ENCODE measurements at regions not wholly inside any gene's neighbourhood (a gene's known extent, or its start where the extent isn't known, plus 50 kb on each side); places are given as distances from the start of the nearest gene placed in this dataset.
A peak's percentile ranks its signal among the peaks of the same experiment; 100 is the strongest.
"Not testable (repeated sequence)": the region's sequence is repeated elsewhere in the genome, so short reads cannot be mapped to it uniquely, and the experiment has no call there.

GRCh38 chr9:75197561-75197960 lies 109.2 kb downstream of the OSTF1 start:
- FAIRE-seq = no peak

- FAIRE-seq = no peak
Observed at GRCh38 chr9:75198436-75198835, 110.1 kb downstream of the OSTF1 start.

- peak; percentile 58 for FAIRE-seq
Observed at GRCh38 chr9:75200892-75201470, 112.7 kb downstream of the OSTF1 start.

- FAIRE-seq = no peak
Observed at GRCh38 chr9:75201480-75202209, 113.3 kb downstream of the OSTF1 start.

- not testable (repeated sequence) for FAIRE-seq
Observed at GRCh38 chr9:75207997-75208396, 119.7 kb downstream of the OSTF1 start.

GRCh38 chr9:75210215-75210614 lies 121.9 kb downstream of the OSTF1 start:
- no peak for FAIRE-seq

GRCh38 chr9:75213765-75214164 lies 125.5 kb downstream of the OSTF1 start:
- no peak for FAIRE-seq

- FAIRE-seq = no peak
Observed at GRCh38 chr9:75226403-75227139, 138.3 kb downstream of the OSTF1 start.

GRCh38 chr9:75228893-75229292 lies 140.6 kb downstream of the OSTF1 start:
- no peak for FAIRE-seq

- FAIRE-seq = no peak
Observed at GRCh38 chr9:75229605-75230332, 141.5 kb downstream of the OSTF1 start.

GRCh38 chr9:75230469-75230868 lies 142.2 kb downstream of the OSTF1 start:
- FAIRE-seq = no peak

- FAIRE-seq = no peak
Observed at GRCh38 chr9:75231167-75231566, 142.9 kb downstream of the OSTF1 start.

GRCh38 chr9:75233011-75233410 lies 144.7 kb downstream of the OSTF1 start:
- FAIRE-seq = no peak

- FAIRE-seq = no peak
Observed at GRCh38 chr9:75235632-75236031, 147.3 kb downstream of the OSTF1 start.

GRCh38 chr9:75238311-75238976 lies 150.1 kb downstream of the OSTF1 start:
- FAIRE-seq = no peak

- no peak for FAIRE-seq
Observed at GRCh38 chr9:75239176-75239575, 150.9 kb downstream of the OSTF1 start.

GRCh38 chr9:75242426-75242825 lies 154.1 kb downstream of the OSTF1 start:
- FAIRE-seq = no peak

GRCh38 chr9:75246949-75247348 lies 158.6 kb downstream of the OSTF1 start:
- FAIRE-seq = no peak

- FAIRE-seq = no peak
Observed at GRCh38 chr9:75265525-75265972, 177.2 kb downstream of the OSTF1 start.

GRCh38 chr9:75269197-75269596 lies 180.9 kb downstream of the OSTF1 start:
- no peak for FAIRE-seq

- not testable (repeated sequence) for FAIRE-seq
Observed at GRCh38 chr9:75273055-75273454, 184.7 kb downstream of the OSTF1 start.

- FAIRE-seq = no peak
Observed at GRCh38 chr9:75274781-75275180, 186.5 kb downstream of the OSTF1 start.

- no peak for FAIRE-seq
Observed at GRCh38 chr9:75282047-75282446, 193.7 kb downstream of the OSTF1 start.
